Endothelial cell of umbilical vein (primary cell): ENCODE measurements at regions not wholly inside any gene's neighbourhood (a gene's known extent, or its start where the extent isn't known, plus 50 kb on each side); places are given as distances from the start of the nearest gene placed in this dataset.

Experiments used
- BruUV-seq: library from RNA; stranded (reverse); fragments of 400-500 nt; replicated peaks from 2 replicates; lab custom pipeline; 2021; lab: Mats Ljungman, UMichigan
- CTCF ChIA-PET: fragments of 300-600, 350-600 bp; sonication (Branson Sonifier 250); formaldehyde crosslinking; loops from one replicate; lab custom pipeline; 2021; ENCODE audit warnings: antibody characterized with exemption, inconsistent platforms; lab: Charles Lee
- POLR2A ChIA-PET: fragments of 300-600, 350-600 bp; sonication (Branson Sonifier 250); formaldehyde crosslinking; loops from one replicate; lab custom pipeline; 2021; ENCODE audit warnings: antibody characterized with exemption, inconsistent platforms; lab: Charles Lee
- DNase-seq: peaks from one replicate; pipeline ENCODE4 v3.0.0-alpha.2; 2011; ENCODE audit warnings: low read depth, low spot score
- FAIRE-seq: peaks from 2 replicates; lab custom pipeline; 2011; peaks lifted over from hg19 to GRCh38; lab: Jason Lieb, UNC
- H2AFZ ChIP-seq: 2 replicates; pipeline ENCODE4 v1.6.0; 2012; ENCODE audit warnings: low read depth, low read length, control low read depth, inconsistent platforms
- H3K27ac ChIP-seq: 2 replicates; pipeline ENCODE4 v1.5.1; 2011; ENCODE audit warnings: low read depth, mild to moderate bottlenecking, control low read depth, low read length, moderate library complexity; ENCODE audit not compliant: insufficient read depth
- H3K27me3 ChIP-seq, 2 experiments: 2 replicates each; pipeline versions ENCODE4 v1.6.0 to v1.6.1; 2011; ENCODE audit warnings: low read length in 2 of 2, mixed read lengths in 1 of 2; ENCODE audit not compliant: control insufficient read depth in 2 of 2, insufficient read depth in 2 of 2
- H3K36me3 ChIP-seq, 2 experiments: 2 replicates in 1 of 2; 3 replicates in 1 of 2; pipeline ENCODE4 v1.5.1; 2011; ENCODE audit warnings: low read length in 2 of 2, mild to moderate bottlenecking in 1 of 2, moderate library complexity in 1 of 2; ENCODE audit not compliant: control insufficient read depth in 2 of 2, insufficient read depth in 2 of 2; ENCODE audit errors: extremely low read depth in 1 of 2
- H3K4me1 ChIP-seq: 3 replicates; pipeline ENCODE4 v1.5.1; 2011; ENCODE audit warnings: mild to moderate bottlenecking, low read length; ENCODE audit not compliant: control insufficient read depth, insufficient read depth; ENCODE audit errors: extremely low read depth
- H3K4me2 ChIP-seq: 2 replicates; pipeline ENCODE4 v1.6.1; 2011; ENCODE audit warnings: low read length, control low read depth, mixed read lengths; ENCODE audit not compliant: insufficient read depth
- H3K4me3 ChIP-seq, 3 experiments: fragments of 200-600 bp in 1 of 3; sonication (generic), shearing (Covaris generic) in 1 of 3; replicated peaks in 1 of 3; 2 replicates each; pipeline ENCODE4 v1.5.1; 2011 to 2016; ENCODE audit warnings: control low read depth in 3 of 3, low read length in 3 of 3, mild to moderate bottlenecking in 2 of 3, inconsistent platforms in 1 of 3, low read depth in 1 of 3, moderate library complexity in 1 of 3; ENCODE audit not compliant: insufficient read depth in 1 of 3
- H3K79me2 ChIP-seq: 2 replicates; pipeline ENCODE4 v1.6.0; 2012; ENCODE audit warnings: low read length, inconsistent platforms; ENCODE audit not compliant: control insufficient read depth, insufficient read depth
- H3K9ac ChIP-seq: replicated peaks from 2 replicates; pipeline ENCODE3; 2011; ENCODE audit warnings: low read length, control low read depth; ENCODE audit not compliant: insufficient read depth; ENCODE audit errors: extremely low read depth
- H3K9me1 ChIP-seq: replicated peaks from 3 replicates; pipeline ENCODE4 v1.6.0; 2011; ENCODE audit warnings: mild to moderate bottlenecking, low read length; ENCODE audit not compliant: control insufficient read depth, insufficient read depth; ENCODE audit errors: extremely low read depth
- H3K9me3 ChIP-seq: replicated peaks from 2 replicates; pipeline ENCODE4 v1.5.1; 2012; ENCODE audit warnings: low read length, inconsistent platforms; ENCODE audit not compliant: control insufficient read depth, insufficient read depth
- H4K20me1 ChIP-seq: replicated peaks from 2 replicates; pipeline ENCODE3; 2011; ENCODE audit warnings: mild to moderate bottlenecking, low read length; ENCODE audit not compliant: control insufficient read depth, insufficient read depth; ENCODE audit errors: extremely low read depth
- FOS ChIP-seq: IDR thresholded peaks from 2 replicates; pipeline ENCODE4 v1.6.1; 2011; ENCODE audit warnings: mild to moderate bottlenecking, low read length, moderate library complexity, borderline replicate concordance; ENCODE audit not compliant: insufficient read depth
- GATA2 ChIP-seq: IDR thresholded peaks from 2 replicates; pipeline ENCODE4 v1.7.0; 2011; ENCODE audit warnings: low read depth, mild to moderate bottlenecking, moderate library complexity, mixed read lengths, low read length; ENCODE audit not compliant: insufficient read length, insufficient read depth
- JUN ChIP-seq: IDR thresholded peaks from 2 replicates; pipeline ENCODE4 v1.6.1; 2011; ENCODE audit warnings: borderline replicate concordance, low read depth; ENCODE audit not compliant: insufficient read length, insufficient read depth
- MYC ChIP-seq: IDR thresholded peaks from one replicate; pipeline ENCODE4 v1.6.1; 2011; ENCODE audit warnings: mild to moderate bottlenecking, low read depth, low read length
- POLR2A ChIP-seq: IDR thresholded peaks from 2 replicates; pipeline ENCODE4 v1.6.1; 2012; ENCODE audit warnings: low read depth, mild to moderate bottlenecking, control low read depth, low read length
- POLR2AphosphoS5 ChIP-seq: IDR thresholded peaks from 2 replicates; pipeline ENCODE4 v1.6.1; 2012; ENCODE audit warnings: low read depth, mild to moderate bottlenecking, control low read depth, low read length, moderate library complexity; ENCODE audit not compliant: insufficient read depth
- dilution Hi-C: fragments of 300-500 bp; cut with MboI; formaldehyde crosslinking; loops from one replicate; pipeline ENCODE4 v1.15.0; 2019; ENCODE audit warnings: low sequenced_read_pairs; ENCODE audit not compliant: extremely low pct_ligation_motif_present
- intact Hi-C: fragments of 100-400 bp; cut with micrococcal nuclease; formaldehyde crosslinking; loops from one replicate; pipeline ENCODE4 v1.10.0; 2022
- TF ChIP-seq, protein P1 (sequence below), 2 donors: IDR thresholded peaks; 1 replicate in 1 of 2; 2 replicates in 1 of 2; pipeline ENCODE4 v1.5.1; 2011; ENCODE audit warnings: low read length in 2 of 2, mild to moderate bottlenecking in 2 of 2, moderate library complexity in 2 of 2, control low read depth in 1 of 2, inconsistent platforms in 1 of 2, low read depth in 1 of 2; ENCODE audit not compliant: insufficient read depth in 1 of 2; ENCODE audit errors: extremely low read depth in 1 of 2

DNA sequence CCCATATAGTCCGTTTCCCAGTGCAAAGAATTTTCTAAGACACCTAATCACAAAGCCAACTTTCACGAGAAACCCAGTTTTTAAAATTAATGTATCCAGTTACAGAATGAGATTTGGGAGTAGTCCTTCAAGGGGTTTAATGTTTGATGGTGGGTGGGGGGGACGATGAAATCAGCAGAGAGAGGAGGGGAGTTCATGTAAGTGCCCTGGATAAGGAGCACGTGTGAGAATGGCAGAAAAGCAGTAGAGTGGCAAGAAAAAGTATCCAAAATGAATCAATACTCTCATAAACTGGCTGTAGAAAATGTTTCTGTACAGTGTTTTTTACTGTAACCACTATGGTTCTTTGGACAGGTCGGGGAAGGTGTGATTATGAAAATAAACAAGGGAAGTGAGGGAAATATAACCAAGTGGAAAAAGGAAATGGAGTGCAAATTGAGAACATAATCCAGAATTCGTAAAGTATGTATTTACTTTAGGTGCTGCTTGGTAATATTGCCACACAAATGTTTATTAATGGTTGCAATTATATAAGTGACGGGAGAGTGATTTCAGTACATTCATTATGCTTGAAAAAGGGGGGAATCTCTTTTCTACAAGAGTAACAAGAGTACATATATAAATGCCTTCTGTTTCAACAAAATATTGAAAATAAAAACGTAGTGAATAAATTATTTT is 118.7 kb upstream of the RRP15 start:
- Histone ChIP-seq H3K36me3 (no peaks in the 10 kb centered on the region), H3K27ac (no peak overlapping the region), H3K4me1 (peaks cover 14% of the 10 kb centered on the region), H3K4me2 (no peak overlapping the region), H3K9me3 (no peaks in the 10 kb centered on the region), H3K79me2 (no peaks in the 10 kb centered on the region), H3K4me3 (no peak overlapping the region), H3K9me1 (no peaks in the 10 kb centered on the region), H3K27me3 (peaks cover 33 to 89% of the 10 kb centered on the region in 2 experiments), H2AFZ (no peak overlapping the region), H3K9ac (no peak overlapping the region), H4K20me1 (no peaks in the 10 kb centered on the region)
- ChIA-PET POLR2A (no interaction called here), CTCF (no interaction called here)
- dilution Hi-C loops (no loop called here), intact Hi-C loops (loop anchor here (5.0 to 10.0 kb wide), 3 partner anchors 419 to 1412 kb away; no protein-coding TSS in a partner anchor)
- TF ChIP-seq FOS (no peak), JUN (no peak)
- peak; percentile 2 for DNase-seq
- FAIRE-seq: no peak
- no TSS peak for BruUV-seq

DNA sequence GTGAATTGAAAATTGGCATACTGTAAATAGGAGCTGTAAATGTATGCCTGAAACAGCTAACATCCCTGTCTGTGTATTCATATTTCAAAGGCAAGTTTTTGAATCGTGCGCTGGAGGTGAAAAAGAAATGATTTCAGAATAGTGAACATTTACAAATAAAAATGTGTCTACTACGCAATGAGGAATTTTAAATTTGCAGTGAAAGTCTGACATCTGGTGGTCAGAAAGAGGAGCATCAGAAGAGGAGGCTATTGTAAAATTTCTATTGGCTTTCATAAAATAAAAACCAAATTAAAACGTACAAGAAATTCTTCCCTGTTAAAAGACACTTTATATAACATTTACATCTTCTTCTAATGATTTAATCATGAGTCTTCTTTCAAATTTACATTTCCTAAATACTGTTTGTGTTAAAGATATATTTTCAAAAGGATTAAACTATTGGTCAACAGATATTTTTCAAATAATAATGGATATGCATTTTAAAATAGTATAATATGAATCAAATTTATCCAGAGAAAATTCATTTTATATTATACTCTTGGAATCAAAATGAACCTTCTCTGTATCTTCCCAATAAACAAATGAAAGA is 113.7 kb upstream of the RRP15 start:
- H3K27me3 ChIP-seq: peaks cover 7 to 46% of the 10 kb centered on the region in 2 experiments
- no peak overlapping the region for H3K9ac ChIP-seq
- TF ChIP-seq FOS: no peak
- TF ChIP-seq GATA2: no peak
- no peak for TF ChIP-seq MYC
- TF ChIP-seq, protein P1, sequence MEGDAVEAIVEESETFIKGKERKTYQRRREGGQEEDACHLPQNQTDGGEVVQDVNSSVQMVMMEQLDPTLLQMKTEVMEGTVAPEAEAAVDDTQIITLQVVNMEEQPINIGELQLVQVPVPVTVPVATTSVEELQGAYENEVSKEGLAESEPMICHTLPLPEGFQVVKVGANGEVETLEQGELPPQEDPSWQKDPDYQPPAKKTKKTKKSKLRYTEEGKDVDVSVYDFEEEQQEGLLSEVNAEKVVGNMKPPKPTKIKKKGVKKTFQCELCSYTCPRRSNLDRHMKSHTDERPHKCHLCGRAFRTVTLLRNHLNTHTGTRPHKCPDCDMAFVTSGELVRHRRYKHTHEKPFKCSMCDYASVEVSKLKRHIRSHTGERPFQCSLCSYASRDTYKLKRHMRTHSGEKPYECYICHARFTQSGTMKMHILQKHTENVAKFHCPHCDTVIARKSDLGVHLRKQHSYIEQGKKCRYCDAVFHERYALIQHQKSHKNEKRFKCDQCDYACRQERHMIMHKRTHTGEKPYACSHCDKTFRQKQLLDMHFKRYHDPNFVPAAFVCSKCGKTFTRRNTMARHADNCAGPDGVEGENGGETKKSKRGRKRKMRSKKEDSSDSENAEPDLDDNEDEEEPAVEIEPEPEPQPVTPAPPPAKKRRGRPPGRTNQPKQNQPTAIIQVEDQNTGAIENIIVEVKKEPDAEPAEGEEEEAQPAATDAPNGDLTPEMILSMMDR (IDR thresholded peaks at IDR 0.05; ENCODE audit: extremely low read depth in 1 of 2, insufficient read depth in 1 of 2, low read depth in 1 of 2, low read length in 2 of 2): peak; percentile 45 to 54
- no peak for TF ChIP-seq POLR2AphosphoS5
- no peak for TF ChIP-seq JUN
- no peak for TF ChIP-seq POLR2A
- no peak overlapping the region for H2AFZ ChIP-seq
- no peak overlapping the region for H3K4me2 ChIP-seq
- no peak overlapping the region for H3K4me3 ChIP-seq
- CTCF ChIA-PET: interaction anchor here (0.7 to 1.0 kb wide), 2 partner anchors 11 to 1641 kb away, joined by 4 to 9 read pairs; no protein-coding TSS in a partner anchor
- no peaks in the 10 kb centered on the region for H3K9me3 ChIP-seq
- H3K27ac ChIP-seq: no peak overlapping the region
- no peaks in the 10 kb centered on the region for H3K9me1 ChIP-seq
- no TSS peak for BruUV-seq
- POLR2A ChIA-PET: no interaction called here
- H3K79me2 ChIP-seq: no peaks in the 10 kb centered on the region
- peak; percentile 67 for FAIRE-seq
- no peaks in the 10 kb centered on the region for H3K4me1 ChIP-seq
- no peaks in the 10 kb centered on the region for H3K36me3 ChIP-seq
- peak; percentile 42 for DNase-seq
- H4K20me1 ChIP-seq: no peaks in the 10 kb centered on the region
- intact Hi-C loops (loop anchor here (10.0 kb wide), 1 partner anchor 1643 kb away; no protein-coding TSS in a partner anchor), dilution Hi-C loops (no loop called here)
